NCI-H82 (cell line): ENCODE measurements at regions not wholly inside any gene's neighbourhood (a gene's known extent, or its start where the extent isn't known, plus 50 kb on each side); places are given as distances from the start of the nearest gene placed in this dataset.
"Not testable (repeated sequence)": the region's sequence is repeated elsewhere in the genome, so short reads cannot be mapped to it uniquely, and the experiment has no call there.

ENCODE experiments used
- DNase-seq: peaks from one replicate; lab custom pipeline; 2025; lab: John Stamatoyannopoulos, UW

DNA sequence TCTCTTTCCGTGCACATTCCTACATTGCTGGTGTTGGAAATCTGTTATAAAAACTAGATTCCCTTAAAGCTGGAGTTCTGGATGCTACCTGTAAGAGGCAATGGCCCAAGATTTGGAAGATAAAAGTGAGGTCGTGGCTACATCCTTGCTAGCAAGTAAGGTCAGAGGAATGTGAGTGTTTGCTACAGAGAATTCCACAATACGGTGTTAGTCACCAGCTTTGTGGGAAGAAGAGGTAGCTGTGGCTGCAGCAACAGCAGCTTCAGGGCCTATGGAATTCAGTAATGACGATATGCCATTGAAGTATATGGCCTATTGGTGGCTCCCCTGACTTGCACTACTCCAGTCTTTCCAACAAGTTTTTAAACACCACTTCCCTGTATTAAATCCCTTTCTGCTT is 227.7 kb upstream of the TMEM260 start:
- DNase-seq, result no peak

DNA sequence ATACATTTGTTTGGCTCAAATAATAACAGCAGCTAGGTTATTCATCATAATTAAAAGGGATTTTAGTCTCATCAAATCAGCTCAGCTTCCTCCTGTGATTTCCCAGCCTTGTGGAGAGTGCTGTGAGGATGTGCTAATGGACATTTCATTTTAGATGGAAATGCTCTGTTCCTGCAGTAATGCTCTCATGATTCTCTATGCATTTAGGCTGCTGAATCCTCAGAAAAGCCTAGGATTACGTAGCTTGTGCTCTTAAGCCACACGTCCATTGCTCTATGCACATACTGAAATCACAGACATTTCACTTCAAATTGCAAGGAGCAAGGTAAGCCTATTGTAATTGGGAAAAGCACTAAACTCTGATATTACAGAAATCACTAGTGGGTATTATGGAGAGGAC is 226.6 kb upstream of the TMEM260 start:
- peak; percentile 96 for DNase-seq

DNA sequence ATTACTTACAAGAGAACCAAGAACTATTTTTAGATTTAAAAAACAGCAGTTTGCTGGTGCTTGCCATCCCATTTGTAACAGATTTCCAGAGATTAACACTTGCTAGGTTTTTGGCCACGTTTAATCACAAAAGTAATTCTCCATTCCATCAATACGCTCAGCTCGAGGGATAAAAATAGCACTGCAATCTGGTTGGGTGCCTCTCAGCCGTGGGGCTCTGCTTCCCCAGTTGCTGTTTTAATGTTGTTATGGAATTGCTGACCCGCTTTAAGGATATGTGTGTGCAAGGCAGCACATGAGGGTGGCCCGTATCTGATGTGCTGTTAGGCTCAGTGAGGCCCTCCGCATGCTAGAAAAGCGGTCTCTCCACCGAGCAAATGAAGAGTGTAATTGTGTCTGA is 222.2 kb upstream of the TMEM260 start:
- peak; percentile 97 for DNase-seq

DNA sequence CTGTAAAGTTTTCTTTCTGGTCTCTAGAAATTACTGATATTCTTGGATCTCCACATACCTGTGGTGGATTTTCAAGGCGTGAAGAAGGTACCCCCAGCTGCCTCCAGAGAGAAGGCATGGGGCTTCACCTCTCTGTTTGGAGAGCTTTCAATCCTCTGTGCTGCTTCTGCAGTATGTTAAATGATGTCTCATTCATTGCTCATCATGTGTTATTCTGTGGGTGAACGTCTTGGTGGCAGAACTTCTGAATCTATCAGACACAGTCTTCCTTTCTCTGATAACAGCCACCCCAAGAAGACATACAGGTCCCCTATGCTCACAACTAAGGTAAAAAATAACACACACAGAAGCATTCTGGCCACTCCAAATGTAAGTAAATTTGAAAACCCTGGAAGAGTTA is 221.3 kb upstream of the TMEM260 start:
- DNase-seq, result no peak

DNA sequence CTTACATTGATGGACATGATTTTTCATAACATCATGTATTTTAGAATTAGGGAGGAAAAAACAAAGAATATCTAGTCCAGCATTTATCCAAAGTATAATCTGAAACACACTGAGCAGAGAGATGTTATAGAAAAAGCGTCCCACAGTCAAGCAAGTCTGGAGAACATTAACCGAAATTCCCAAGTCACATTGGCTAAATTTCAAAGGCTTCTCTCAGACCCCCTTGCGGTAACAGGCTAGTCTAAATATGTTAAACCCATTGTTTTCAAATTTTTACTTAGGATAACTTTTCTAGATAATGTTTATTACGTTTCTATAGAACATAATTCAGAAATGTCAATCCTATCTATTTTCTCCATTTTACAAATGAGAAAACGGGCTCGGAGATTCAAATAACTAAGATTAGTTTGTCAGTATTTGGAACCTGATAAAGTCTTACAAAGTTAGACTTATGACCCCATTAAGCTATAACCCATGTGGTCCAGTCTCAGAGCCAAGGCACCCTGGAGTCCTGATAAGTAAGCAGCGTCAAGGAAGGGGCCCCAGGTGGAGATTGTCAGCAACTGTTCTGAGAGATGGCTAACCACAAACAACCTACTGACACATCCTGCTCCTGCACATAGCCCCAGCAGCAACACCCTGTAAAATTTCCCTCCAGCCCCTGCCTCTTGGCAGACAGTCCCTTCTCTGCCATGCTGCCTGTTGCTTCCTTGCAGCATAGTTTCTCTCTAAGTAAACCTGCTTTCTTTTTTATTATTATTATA is 220.6 kb upstream of the TMEM260 start:
- no peak for DNase-seq

DNA sequence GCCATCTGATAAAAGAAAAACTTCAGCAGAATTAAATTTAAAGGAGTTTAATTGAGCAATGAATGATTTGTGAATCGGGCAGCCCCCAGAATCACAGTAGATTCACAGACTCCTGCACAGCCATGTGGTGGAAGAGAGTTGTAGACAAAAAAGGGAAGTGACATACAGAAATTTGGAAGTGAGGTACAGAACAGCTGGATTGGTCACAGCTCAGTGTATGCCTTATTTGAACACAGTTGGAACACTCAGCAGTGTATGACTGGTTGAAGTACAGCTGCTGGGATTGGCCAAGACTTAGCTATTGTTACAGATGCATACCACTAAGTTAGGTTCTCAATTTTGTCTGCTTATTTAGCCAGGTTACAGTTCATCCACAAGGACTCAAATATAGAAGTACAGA is 213.9 kb upstream of the TMEM260 start:
- DNase-seq, result not testable (repeated sequence)

DNA sequence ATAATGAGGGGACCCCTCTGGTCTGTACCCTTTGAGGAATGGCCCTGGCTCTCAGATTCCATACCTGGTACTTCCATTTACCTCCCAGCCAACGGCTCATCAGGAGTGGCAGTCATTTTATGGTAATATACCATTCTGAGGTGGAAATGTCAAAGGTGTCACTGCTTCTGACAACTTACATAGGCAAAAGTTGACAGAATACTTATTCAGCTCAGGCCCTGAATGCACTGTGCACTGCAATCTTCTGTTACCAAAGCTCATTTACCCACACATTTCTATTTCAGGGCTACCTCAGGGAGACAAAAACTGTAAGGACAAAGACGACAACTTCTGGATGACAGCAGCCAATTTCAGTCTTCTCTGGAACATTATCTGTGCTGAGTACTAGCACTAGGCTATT is 212.2 kb upstream of the TMEM260 start:
- no peak for DNase-seq

DNA sequence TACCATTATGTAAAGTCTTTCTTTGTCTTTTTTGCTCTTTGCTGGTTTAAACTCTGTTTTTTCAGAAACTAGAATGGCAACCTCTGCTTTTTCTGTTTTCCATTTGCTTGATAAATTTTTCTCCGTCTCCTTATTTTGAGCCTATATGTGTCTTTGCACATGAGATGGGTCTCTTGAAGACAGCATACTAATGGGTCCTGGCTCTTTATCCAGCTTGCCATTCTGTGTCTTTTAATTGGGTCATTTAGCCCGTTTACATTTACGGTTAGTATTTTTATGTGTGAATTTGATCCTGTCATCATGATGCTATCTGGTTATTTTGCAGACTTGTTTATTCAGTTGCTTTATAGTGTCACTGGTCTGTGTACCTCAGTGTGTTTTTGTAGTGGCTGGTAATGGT is 207.9 kb upstream of the TMEM260 start:
- no peak for DNase-seq

DNA sequence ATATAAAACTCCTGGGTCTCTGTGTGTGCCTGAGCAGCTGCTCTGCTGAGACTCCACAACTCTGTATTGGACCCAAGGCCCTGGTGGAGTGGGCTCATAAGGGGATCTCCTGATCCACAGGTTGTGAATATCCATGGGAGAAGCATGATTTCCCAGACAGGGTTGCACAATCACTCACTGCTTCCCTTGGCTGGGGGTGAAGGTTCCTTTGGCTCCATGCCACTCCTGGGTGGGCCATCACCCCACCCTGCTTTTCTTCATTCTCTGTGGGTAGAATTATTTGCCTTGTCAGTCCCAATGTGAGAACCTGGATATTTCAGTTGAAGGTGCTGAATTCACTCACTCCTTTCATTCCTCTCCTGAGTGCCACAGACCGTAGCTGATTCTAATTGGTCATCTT is 205.2 kb upstream of the TMEM260 start:
- no peak for DNase-seq

DNA sequence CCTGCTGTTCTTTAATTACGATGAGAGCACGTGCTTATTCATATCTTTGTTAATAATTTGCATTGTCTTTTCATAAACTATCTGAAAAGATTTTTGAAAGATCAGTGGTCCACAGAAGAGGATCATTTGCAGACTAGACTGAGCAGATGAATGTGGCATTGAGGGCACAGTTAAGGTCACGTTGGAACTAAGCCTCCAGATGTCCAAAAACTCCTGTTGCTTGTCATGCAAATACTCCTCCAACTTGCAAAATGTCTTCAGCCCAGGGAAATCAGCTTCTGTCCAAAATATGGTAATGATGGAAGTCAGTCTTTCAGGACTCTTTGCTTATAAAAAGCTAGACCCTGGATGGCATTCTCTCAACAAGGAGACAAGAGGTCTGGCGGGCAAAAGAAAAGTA is 201.6 kb upstream of the TMEM260 start:
- peak; percentile 90 for DNase-seq

DNA sequence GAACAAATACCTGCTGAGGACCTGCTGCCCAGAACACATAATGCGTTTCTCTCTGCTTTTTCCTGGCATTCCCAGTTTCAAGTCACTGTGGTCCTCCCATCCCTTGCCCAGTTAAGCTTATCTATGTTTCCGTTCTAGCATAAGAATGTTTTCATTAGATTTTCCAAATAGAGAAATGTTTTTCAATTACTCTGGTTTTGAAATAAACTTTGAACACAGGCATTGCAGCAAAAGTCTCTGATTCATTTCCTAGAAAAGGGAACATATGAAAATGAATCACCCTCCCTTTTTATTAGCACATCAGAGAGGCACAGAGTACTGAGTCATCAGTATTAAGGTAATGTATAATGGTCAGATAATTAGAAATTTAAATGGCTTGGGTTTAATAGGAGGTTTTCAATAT is 201.1 kb upstream of the TMEM260 start:
- DNase-seq, result no peak

DNA sequence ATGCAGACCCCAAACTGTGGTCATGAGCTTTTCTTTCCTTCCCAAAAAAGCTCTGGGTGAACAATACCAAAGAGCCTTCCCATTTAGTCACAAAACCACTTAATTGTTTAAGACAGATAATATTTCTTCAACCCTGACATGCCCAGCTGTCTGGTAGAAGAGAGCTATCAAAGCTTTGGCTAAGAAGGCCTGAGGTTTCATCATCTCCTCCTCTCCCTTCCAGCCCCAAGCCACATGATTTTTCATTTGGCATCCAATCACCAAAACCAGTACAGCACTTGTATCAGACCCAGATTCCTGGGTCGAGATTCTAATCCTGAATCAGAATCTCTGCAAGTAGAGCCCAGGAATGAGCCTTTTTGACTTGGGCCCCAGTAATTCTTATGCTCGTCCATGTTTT is 199.6 kb upstream of the TMEM260 start:
- peak; percentile 82 for DNase-seq

DNA sequence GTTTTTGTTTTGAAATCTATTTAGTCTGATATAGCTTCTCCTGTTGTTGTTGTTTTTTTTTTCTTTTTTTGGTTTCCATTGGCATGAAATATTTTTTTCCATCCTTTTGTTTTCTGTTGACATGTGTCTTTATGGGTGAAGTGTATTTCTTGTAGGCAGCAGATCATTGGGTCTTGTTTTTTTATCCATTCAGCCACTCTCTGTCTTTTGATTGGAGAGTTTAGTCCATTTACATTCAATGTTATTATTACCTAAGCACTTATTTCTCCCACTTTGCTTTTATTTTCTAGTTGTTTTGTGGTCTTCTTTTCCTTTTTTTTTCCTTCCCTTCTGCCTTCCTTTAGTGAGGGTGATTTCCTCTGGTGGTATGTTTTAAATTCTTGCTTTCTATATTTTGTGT is 193.6 kb upstream of the TMEM260 start:
- no peak for DNase-seq

DNA sequence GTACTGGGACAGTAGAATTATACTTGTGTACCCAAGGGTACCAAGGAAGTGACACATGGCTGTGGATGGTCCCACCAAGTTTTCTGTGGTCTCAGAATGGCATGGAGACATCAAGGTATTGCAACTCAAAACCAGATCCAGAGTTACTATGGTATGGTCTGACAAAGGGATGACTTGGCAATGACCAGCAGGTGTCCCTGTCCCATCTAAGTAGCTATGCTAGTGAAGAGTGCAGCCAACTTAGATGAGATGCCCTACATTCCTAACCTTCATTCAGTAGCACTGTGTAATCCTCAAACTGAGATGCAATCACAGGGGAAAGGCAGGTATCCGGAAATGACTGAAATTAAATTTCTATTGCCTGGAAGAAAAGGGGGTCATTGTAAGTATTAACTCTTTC is 188.7 kb upstream of the TMEM260 start:
- DNase-seq, result peak; percentile 80

DNA sequence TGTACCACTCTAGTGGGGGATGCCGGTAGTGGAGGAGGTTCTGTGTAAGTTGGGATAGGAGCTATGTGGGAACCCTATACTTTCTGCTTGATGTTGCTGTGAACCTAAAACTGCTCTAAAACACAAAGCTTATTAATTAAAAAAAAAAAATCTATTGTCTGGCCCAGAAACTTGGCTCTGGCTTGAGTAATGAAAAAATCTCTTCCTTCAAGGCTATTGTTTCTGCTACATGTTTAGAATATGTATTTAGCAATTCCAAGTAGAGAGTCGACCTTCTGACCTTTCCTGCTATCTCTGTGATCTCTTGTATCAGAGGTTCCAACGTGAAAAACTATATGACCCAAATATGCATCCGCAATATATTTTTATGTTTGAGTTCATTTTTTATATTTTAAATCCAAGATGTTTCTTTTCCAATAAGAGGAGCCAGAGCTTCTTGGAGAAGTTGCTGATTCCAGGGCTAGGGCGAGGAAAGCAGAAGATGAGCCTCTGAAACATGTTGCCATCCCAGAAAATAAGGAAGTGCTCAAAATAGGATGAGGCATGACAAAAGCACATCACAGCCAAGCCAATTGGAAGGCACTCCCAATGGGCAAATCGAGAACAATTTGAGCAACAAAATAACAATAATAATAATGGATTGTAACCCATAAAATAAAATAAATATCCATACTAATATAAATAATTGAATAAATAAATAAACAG is 184.6 kb upstream of the TMEM260 start:
- no peak for DNase-seq

DNA sequence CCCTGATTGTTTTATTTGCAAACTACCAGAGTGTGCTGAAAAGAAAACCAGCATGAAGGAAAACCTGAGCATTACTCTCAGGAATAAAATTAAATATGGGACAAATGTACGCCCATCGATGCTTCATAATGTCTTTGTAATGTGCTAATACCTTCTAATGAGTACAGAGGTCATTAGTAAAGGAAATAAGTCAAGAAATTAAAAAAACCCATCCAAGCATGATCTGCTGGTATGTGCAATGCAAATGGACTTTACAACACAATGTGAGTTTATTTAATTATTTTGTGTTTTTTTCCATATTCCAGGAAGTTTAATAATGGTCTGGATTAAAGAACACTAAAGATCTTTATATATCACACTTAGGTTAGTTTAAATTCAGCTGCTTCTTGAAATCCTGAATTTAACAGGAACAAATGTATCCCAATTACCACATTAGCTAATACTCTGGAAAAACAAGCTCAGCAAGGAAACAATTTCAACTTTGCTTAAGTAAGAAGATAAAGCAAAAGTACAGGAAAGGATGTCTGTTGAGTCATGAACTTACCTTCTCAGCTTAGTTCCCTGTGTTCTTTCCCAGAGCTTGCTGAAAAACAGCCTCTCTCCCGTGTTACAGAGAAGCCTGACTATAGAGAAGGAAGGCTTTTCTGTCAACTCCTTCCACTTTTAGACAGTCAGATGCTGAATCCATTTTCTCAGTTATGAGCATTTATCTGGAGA is 179.3 kb upstream of the TMEM260 start:
- no peak for DNase-seq

DNA sequence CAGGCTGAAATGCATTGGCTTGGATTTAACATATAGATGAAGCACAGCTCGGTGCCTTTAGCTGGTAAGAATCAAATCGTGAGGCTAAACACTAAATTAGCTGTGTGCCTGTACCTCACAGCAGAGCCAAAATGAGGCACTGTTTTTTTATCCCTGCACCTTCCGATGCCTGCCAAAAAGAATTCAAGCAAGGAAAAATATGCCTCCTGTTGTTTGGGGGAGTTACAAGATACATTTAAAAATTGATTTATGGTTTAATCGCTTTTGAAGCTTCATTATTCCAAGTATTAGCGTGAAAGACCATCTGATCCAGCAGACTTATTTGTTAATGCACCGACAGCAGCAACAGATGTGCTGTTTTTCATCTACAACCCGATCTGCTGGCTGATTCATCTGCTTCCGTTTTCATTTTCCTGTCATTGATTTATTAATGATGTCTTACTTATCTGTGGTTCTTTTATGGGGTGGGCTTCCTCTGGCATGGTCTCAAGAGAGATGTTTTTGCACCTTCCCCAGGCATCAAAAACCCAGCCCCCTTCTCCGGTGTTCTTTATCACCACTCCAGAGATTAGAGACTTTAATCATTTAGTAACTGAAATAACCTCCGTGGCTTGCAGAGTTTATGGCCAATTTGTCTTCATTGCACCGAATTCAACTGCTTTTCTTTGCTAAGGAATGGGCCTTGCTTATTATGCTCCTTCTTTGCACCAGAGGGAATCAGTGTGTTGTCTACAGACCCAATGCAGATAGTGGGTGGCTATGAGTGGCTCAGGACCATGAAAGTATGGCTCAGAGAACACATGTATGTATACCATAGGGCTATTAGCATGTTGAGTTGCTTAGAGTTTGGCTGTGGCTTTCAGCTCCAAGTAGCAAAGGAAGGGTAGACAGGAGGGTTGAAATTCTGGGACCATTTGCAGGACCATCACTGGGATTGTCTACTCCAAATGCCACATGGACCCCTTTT is 166.8 kb upstream of the TMEM260 start:
- DNase-seq, result peak; percentile 98

DNA sequence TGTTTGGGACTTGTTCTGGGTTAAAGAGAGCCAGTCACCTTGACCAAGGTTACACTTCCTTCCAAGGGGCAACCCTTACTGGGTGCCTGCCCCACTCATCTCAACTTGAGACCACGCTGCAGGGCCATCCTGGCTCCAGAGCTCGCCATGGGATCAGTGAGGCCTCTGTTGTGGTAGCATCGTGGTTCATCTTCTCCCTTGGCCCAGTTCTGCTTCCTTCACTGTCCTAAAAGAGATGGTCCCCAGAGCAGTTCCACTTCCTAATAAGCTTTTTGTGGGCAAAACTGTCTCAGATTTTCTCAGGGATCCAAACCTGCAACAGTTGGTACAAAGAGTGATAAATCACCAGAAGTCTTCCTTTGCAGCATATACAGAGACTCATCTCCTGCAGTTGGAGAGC is 165.9 kb upstream of the TMEM260 start:
- DNase-seq, result no peak

DNA sequence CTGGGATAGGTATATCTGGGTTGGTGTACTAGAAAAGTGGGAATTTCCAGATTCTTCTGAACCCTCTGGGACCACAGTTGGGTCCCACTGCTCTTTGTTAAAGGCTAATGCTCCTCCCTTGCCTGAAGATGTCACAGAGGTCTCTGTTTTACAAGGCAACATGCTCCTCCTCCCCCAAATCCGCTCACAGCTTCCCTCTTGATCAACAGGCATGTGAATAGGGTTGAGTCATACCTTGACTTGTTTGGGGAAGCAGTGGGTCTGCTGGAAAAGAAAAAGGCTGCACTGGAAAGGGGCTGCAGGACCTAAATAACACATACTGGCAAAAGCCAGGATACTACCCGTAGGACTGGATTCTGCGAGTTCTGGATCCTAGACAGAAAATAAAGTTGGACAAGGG is 165.4 kb upstream of the TMEM260 start:
- no peak for DNase-seq

DNA sequence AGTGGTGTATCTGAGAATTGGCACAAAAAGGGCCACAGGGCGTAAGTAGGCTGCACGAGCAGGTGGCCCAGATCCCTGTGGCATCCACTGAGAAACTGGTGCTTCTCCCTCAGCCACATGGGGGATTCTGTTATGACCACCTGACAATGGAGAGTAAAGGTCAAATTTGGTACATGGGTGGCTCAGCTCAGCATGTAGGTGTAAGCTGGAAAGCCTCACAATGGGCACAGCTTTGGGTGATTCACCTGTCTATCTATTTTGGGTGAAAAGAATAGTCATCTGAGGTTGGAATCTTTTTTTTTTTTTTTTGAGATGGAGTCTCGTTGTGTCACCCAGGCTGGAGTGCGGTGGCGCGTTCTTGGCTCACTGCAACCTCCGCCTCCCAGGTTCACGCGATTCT is 163.4 kb upstream of the TMEM260 start:
- DNase-seq, result no peak

DNA sequence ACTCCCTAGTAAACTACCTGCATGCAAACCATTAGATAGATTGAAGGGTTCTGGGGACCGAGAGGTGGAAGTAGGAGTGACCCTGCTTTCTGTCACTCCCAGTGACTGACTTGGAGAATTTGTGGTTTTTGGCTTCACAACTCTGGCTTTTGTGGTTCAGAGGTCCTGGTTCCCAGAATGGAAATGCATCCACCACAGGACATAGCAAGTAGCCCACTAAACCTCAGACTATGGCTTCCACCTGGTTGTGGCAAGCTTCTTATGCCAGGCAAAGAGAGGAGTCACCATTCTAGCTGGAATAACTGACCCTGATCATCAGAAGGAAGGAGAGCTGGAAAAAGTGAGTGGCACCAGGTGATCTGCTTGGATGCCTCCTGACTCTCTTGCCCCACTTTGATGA is 162.4 kb upstream of the TMEM260 start:
- DNase-seq, result no peak

DNA sequence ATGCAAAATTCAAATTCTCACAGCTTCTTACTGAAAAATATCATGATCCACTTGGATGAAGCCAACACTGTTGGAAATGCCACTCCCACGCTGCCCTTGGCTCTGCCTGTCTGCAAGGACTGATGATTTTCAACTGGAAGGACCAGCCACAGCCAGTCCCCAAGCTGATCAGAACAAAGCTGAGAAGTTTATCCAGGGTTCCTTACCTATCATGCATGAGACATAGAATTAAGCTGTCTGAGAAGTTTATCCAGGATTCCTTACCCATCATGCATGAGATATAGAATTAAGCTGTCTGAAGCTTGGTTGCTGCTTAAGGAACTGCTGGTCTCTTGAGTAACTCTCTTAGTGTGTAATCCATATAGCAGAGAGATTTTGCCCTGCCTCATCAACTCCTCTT is 159.8 kb upstream of the TMEM260 start:
- peak; percentile 93 for DNase-seq
